Stimulated activated CD4-positive, alpha-beta T cell treated with anti-CD3 and anti-CD28 coated beads, Interleukin-2, amount 100 ng/mL, for 48 hours (primary cell): ENCODE measurements at regions not wholly inside any gene's neighbourhood (a gene's known extent, or its start where the extent isn't known, plus 50 kb on each side); places are given as distances from the start of the nearest gene placed in this dataset.

Experiments used
- DNase-seq, 2 donors: peaks; one replicate each; pipeline ENCODE4 v3.0.0-alpha.2; 2020

DNA sequence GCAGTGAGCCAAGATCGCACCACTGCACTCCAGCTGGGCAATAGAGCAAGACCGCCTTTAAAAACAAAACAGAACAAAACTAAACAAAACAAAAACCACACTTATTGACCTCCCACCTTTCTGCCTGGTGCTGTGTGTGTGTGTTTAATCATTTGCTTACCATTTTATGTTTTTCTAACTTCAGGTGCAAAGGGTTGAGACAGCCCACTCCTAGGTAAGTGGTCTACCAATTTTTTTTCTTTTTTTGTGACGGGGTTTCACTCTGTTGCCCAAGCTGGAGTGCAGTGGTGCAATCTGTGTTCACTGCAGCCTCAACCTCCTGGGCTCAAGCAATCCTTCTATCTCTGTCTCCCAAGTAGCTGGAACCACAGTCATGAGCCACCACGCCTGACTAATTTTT lies 65.8 kb downstream of the SALL1 start:
- no peak for DNase-seq

GRCh38 chr16:51084074-51084928 lies 66.8 kb downstream of the SALL1 start:
- DNase-seq = no peak

DNA sequence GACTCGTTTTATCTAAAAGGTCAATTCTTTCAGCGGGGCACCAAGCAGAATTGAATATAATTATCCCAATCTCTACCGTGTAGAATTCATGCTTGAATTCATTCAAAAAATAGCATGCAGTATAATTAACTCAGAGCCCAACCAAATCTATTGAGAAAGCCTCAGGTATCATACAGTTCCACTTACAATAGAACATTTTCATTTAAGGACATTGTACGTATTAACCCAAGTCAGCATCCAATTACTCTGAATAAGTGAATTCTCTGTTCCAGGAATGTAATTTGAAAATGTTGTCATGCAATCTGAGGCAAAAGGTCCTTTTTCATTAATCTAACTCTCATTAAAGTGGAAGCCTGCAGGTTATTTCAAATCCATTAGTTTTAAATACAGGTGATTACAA lies 78.5 kb downstream of the SALL1 start:
- no peak for DNase-seq

DNA sequence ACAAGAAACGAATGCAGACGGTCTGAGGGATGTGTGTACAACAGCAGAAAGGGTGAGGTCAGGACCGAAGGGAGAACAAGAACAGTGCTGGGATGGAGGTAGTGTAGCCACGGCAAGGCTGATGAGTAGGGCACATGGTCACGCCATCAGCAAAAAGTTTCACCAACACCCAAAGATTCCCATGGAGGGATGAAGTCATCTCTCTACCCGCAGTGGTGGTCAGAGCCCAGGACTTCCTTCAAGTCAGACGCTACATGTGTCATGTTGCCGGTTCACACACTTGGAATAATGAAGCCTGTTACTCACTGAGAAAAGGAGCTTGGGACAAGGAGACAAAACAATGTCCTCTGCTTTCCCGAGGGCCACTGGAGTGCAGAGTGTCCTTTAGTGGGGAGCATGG lies 79.7 kb downstream of the SALL1 start:
- no peak for DNase-seq

- DNase-seq = no peak
Measured at GRCh38 chr16:51067352-51067751, 83.7 kb downstream of the SALL1 start.

GRCh38 chr16:51062039-51062438 lies 89.0 kb downstream of the SALL1 start:
- no peak for DNase-seq

DNA sequence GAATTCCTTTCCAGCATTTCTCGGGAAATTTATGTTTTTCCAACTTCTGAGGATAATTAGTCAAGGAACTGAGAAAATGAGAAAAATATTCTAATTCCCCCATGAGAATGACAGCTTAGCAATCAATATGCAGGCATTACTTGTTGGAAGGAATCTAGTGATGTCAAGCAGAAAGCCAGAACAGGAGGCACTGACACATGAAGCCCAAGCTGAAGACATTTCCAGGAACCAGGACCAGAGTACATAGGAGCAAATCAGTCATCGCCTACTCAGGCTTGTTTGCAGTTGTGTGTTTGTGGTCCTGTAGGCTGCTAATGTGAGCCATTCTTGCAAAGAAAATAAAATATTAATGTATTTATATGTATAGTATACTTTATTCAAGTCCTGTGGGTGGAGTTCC lies 89.7 kb downstream of the SALL1 start:
- DNase-seq = no peak

GRCh38 chr16:51057969-51058337 lies 93.1 kb downstream of the SALL1 start:
- DNase-seq = no peak

DNA sequence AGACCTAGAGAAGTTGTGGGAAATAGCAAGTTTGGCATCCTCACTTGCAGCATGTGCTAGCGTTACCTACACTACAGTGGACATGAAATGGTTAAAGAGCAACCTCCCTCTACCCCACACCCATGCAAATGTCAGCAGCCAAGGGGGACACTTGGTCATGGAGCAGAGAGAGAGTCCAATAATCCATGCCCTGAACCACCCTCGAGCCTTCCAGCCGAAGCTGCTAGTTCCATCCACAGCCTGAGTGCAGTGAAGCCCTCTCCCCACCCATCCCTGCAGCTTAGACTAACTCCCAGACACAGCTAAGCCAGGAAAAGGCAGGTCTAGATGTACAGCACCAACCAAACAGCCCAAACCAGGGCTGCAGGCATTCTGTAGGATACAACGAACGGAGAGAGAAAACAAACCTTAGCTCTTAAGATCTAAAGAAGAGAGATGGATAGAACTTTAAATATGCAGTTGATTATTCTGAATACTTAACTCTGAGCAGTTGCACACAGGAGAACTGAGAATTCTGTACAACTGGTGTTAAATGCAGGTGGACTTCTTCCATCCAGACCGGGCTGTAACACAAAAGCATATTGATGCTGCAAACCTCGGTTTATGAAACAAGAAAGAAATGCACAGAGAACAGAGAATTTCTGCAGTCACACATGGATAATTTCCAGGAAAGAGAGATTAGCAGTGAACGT lies 93.8 kb downstream of the SALL1 start:
- no peak for DNase-seq

DNA sequence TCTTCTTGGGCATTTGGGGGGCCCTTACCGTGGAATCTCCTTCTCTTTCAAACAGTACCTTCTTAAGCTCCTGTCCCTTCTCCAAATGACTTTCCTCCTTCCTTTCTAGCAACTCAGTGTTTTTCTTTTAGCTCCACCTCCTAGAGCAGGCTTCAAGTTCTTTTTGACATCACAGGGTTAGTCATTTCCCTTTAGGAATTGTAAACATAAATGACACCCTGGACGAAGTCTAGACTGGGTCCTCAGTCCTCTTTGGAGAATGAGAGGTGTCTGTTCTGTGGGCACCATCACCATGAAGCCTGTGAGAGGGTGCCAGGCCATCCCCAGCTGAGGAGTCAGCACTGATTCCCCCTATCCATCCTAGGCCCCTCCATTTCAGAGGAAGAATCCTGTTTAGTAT lies 94.7 kb downstream of the SALL1 start:
- DNase-seq = no peak

GRCh38 chr16:51055434-51055833 lies 95.6 kb downstream of the SALL1 start:
- DNase-seq = no peak

- no peak for DNase-seq
Measured at GRCh38 chr16:51053775-51054174, 97.3 kb downstream of the SALL1 start.

DNA sequence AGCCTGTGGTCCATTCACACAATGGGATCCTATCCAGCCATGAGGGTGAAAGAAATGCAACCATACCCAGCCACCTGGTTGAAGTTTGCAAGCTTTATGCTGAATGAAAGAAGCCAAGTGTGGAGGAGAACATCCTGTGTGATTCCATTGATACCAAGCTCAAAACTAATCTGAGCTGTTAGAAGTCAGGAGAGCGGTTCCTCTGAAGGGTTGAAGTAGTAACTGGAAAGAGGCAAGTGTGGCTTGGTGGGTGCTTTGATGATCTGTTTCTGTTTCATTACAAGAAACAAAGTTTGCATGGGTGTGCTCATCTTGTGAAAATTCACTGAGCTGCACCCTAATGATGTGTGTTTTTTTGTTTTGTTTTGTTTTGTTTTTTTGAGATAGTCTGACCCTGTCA lies 99.4 kb downstream of the SALL1 start:
- no peak for DNase-seq

DNA sequence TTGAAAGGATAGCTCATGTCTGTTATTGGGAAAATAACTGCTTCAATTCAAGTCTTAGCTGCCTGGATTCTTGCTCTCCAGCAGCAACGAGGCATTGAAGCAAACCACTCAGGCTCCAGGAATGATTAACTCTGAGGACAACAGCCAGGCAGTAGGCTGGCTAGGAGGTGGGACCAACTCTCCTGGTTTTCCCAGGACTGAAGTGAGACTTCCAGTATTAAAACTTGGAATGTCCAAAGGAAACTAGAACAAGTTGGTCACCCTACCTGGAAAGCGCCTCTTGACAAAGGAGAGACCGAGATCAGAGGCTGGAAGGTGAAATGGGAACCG lies 100.7 kb downstream of the SALL1 start:
- DNase-seq = no peak

DNA sequence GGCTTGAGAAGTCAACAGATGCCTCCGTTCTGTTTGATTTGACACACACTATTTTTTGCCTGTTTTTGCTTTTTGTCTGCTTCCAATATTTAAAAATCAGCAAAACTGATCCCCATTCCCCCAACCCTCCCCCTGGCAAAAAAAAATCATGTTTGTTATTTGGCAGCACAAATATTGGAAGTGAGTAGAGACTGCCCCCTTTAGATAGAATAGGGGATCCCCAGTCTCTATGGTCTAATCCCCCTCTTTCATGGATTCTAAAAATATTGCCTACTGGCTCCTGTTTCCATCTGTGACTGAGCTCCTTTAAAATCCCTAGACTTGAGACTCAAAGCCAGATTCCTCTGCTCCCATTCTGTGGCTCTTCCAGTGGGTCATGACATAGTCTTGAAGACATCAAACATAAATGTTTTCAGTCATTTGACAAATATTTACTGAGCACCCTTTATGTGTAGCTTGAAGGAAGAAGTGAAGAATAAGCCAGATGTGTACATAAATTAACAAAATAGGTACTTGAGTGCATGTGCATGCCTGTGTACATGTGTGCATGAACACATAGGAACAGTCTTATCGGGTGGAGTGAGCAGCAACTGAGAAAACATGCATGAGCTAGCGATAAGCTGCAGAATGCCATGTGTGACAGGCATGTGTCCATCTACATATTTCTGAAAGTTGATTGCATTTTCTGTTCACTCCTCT lies 101.2 kb downstream of the SALL1 start:
- DNase-seq = no peak

- no peak for DNase-seq
Measured at GRCh38 chr16:51049276-51049675, 101.8 kb downstream of the SALL1 start.

DNA sequence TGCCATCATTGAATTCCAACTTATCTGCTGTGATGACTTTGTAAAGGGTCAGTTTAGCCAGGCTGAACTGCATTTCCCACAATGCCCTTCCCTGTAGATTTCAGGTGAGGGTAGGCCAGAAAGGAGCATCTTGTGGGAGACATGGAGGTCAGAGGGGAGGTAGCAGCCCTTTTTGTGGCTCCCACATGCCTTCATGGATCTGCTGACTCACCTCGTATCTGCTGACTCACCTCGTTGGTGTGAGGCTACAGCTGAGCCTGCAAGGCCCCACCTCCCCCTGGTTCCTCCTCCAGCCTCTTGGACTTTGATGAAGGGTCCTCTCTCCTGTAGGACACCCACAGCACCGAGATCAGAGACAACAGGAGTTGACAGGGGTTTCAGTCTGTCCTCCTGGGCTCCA lies 102.5 kb downstream of the SALL1 start:
- DNase-seq = no peak

DNA sequence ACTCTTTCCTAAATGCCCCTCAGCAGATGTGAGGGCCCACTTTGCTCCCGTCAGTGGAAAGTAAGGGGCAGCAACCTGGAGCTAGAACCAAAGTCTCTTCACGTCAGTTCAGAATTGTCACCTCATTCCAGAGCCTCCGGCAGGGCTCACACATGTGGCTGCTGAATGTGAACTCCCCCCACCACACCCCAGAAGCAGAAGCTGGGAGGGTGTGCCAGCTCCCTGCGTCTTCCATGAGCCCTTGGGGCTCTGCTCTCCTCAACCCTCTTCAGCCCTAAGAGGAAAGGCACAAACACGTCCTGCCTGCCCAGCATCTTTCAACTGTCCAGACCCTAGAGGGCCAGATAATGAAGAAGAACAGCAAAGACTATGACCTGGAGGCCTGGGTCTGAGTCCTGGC lies 105.3 kb downstream of the SALL1 start:
- DNase-seq = no peak

DNA sequence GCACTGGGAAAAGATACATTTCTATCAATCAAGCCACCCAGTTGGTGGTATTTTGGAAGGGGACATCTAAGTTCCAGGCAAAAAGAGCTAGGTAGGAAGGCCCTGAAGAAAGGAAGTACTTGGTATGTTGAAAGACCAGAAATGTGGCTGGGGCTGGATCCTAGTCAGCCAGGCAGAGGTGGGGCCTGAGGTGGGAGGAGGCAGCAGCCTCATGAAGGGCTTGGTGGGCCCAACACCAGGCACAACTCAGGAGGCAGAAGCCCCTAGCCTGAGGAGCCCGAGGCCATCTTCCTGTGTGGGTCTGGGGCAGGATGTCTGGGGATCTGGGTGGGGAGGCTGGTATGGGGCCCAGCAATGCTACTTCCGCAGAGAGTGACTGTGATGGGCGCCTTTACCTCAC lies 105.9 kb downstream of the SALL1 start:
- no peak for DNase-seq

GRCh38 chr16:51041546-51041945 lies 109.5 kb downstream of the SALL1 start:
- no peak for DNase-seq

DNA sequence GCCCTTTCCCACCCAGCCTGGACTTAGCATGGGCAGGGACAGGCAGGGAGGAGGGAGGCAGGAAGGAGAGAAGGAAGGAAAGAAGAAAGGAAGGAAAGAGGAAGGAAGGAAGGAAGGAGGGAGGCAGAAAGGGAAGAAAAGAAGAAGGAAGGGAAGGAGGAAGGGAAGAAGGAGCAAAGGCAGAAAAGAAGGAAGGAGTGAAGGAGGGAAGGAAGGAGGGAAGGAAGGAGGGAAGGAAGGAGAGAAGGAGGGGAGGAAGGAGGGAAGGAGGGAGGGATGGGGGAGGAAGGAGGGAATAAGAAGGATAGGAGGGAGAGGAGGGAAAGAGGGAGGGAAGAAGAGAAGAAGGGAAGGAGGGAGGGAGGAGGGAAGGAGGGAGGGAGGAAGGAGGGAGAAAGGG lies 110.4 kb downstream of the SALL1 start:
- DNase-seq = no peak

DNA sequence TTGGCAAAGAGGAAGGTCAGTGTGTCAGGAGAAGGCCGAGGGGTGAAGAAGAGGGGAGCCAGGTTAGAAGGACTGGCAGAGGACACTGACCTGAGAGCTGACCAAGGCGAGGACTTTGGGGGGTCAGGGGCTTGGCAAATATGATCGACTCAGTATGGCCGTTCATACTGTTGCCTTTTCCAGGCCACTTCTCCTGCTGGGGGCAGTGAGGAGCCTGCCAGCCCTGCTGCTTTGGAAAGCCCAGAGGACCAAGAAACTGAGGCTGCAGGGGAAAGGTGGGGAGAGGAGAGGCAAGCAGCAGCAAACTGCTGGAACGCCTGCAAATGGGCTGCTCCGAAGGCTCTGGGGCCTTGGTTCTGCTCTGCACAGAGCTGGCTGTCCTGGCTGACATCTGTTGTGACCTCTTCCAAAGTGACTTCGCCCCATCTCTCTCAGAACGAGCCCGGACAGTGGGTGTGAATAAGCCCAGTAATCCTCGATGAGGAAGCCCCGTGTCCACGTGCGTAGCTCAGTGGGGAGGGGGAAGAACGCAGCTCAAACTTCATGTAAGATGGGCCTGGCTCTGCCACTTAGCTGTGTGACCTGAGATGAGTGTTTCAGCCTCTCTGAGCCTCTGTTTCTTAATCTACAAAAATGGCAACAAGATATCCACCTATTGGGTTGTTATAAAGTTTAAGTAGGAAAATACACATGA lies 111.3 kb downstream of the SALL1 start:
- DNase-seq = no peak

DNA sequence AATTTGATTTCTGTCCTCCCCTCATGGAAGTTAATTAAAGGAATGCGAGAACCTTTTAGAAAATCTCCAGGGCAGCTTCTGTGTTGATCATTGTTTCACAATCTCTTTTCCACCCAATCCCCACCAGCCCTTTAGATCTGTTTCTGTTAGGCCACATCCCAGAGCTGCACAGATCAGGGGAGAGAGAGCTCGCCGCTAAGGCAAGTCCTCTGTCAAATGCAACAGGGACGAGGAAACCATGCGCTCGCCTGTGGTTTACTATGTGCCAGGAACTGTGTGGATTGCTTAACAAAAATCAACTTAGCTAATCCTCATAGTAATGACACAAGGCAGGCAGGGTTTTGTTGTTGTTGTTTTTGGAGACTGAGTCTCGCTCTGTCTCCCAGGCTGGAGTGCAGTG lies 115.4 kb downstream of the SALL1 start:
- no peak for DNase-seq

DNA sequence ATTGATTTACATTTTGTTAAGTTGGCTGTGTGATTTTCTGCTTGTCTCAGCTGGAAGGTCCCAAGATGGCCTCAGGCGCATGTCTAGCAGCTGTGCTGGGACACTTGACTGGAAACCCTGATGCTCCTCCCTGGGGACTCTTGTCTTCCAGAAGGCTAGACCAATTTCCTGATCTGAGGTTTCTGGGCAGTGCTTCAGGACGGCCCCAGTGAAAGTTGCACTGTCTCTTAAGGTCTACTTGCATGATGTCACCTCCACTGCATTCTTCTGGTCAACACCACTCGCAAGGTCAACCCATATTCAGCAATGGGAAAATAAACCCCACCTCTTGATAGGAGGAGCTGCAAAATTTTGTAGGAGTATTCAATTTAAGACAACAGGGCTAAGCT lies 116.0 kb downstream of the SALL1 start:
- DNase-seq = no peak
